Thoracic aorta (tissue), 2 donors: ENCODE measurements at regions not wholly inside any gene's neighbourhood (a gene's known extent, or its start where the extent isn't known, plus 50 kb on each side); places are given as distances from the start of the nearest gene placed in this dataset.

Experiments used
- ATAC-seq: fragments of 150-250 bp; one replicate; pipeline ENCODE4 v1.8.0; 2017; ENCODE audit warnings: low read depth; ENCODE audit not compliant: insufficient number of reproducible peaks, low FRiP score
- DNase-seq: peaks from one replicate; pipeline ENCODE4 v3.0.0-alpha.2; 2020; ENCODE audit warnings: low spot score
- H3K27ac ChIP-seq, 2 donors: fragments of 200-600 bp; sonication (generic); 1 replicate in 1 of 2; 2 replicates in 1 of 2; pipeline ENCODE4 v1.5.1; 2016; ENCODE audit warnings: mild to moderate bottlenecking in 2 of 2, moderate library complexity in 2 of 2
- H3K27me3 ChIP-seq: fragments of 200-600 bp; sonication (generic); replicated peaks from 2 replicates; pipeline ENCODE4 v1.6.0; 2016; ENCODE audit warnings: mild to moderate bottlenecking; ENCODE audit not compliant: insufficient read depth
- H3K36me3 ChIP-seq: fragments of 200-600 bp; sonication (generic); one replicate; pipeline ENCODE4 v1.5.1; 2016
- H3K4me1 ChIP-seq, 2 donors: fragments of 200-600 bp; sonication (generic); 1 replicate in 1 of 2; 2 replicates in 1 of 2; pipeline versions ENCODE4 v1.5.1 to v1.6.0; 2016; ENCODE audit warnings: low read depth in 2 of 2, mild to moderate bottlenecking in 1 of 2; ENCODE audit not compliant: control insufficient read depth in 1 of 2
- H3K4me3 ChIP-seq: fragments of 200-600 bp; sonication (generic); 2 replicates; pipeline ENCODE4 v1.5.1; 2016; ENCODE audit warnings: mild to moderate bottlenecking
- H3K9me3 ChIP-seq: fragments of 200-600 bp; sonication (generic); 2 replicates; pipeline ENCODE4 v1.5.1; 2016
- TF ChIP-seq, protein P1 (sequence below): fragments of 200-600 bp; sonication (generic); IDR thresholded peaks from one replicate; pipeline ENCODE4 v1.5.1; 2019; ENCODE audit warnings: antibody characterized with exemption

DNA sequence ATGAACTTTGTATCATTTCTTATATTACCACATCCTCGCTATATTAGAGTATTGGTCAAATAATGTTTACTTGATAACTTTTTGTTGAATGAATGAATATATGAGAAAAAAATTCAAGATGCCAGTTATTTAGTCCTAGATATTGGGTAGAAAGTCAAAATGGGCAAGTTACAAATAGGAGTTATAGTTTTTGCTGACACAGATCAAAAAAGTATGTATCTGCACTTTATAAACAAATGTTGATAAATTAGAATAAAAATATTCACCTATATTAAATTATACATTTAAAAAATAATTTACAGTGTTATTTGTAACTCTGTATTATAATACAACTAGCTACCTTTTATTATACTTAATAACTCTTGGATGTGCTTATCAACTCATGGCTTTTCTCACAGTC lies 57.8 kb upstream of the NDST4 start:
- ATAC-seq (no peak), DNase-seq (no peak)
- Histone ChIP-seq H3K27ac (no peak overlapping the region), H3K4me1 (no peaks in the 10 kb centered on the region), H3K4me3 (no peak overlapping the region), H3K9me3 (no peaks in the 10 kb centered on the region), H3K27me3 (no peaks in the 10 kb centered on the region), H3K36me3 (no peaks in the 10 kb centered on the region)
- TF ChIP-seq, protein P1, sequence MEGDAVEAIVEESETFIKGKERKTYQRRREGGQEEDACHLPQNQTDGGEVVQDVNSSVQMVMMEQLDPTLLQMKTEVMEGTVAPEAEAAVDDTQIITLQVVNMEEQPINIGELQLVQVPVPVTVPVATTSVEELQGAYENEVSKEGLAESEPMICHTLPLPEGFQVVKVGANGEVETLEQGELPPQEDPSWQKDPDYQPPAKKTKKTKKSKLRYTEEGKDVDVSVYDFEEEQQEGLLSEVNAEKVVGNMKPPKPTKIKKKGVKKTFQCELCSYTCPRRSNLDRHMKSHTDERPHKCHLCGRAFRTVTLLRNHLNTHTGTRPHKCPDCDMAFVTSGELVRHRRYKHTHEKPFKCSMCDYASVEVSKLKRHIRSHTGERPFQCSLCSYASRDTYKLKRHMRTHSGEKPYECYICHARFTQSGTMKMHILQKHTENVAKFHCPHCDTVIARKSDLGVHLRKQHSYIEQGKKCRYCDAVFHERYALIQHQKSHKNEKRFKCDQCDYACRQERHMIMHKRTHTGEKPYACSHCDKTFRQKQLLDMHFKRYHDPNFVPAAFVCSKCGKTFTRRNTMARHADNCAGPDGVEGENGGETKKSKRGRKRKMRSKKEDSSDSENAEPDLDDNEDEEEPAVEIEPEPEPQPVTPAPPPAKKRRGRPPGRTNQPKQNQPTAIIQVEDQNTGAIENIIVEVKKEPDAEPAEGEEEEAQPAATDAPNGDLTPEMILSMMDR, result no peak

DNA sequence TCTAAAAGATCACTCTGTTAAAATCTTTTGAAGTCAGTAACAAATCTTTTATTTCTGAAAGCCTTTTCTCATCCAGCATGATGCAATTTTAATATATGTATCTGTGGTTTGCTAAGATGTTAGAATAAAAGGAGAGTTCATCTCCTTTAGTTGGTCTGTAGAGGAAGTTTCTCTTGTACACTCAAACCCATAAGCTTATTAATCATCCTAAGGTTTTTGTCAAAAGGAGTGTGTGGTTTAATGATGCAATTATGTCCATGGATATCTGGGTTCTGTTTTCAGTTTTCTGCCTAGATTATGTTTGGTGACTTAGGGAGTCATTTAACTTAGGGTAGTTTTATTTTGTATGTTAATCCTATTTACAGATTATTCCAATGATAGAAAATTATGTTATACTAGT lies 52.1 kb upstream of the NDST4 start:
- H3K4me3 ChIP-seq, result no peak overlapping the region
- H3K27ac ChIP-seq, result no peak overlapping the region
- no peaks in the 10 kb centered on the region for H3K9me3 ChIP-seq
- no peaks in the 10 kb centered on the region for H3K4me1 ChIP-seq
- no peaks in the 10 kb centered on the region for H3K36me3 ChIP-seq
- TF ChIP-seq, protein P1, result no peak
- no peak for DNase-seq
- ATAC-seq, result no peak
- H3K27me3 ChIP-seq, result no peaks in the 10 kb centered on the region
